ENCODE measurements at regions not wholly inside any gene's neighbourhood (a gene's known extent, or its start where the extent isn't known, plus 50 kb on each side); places are given as distances from the start of the nearest gene placed in this dataset.

GRCh38 chr3:66796343-66796742 lies 201.8 kb upstream of the KBTBD8 start:
- ATAC-seq (no peak), DNase-seq (ENCODE audit: low read depth, low spot score) (no peak), FAIRE-seq (no peak)
- H3K4me1 ChIP-seq (ENCODE audit: control insufficient read depth, insufficient read depth, low read length): no peaks in the 10 kb centered on the region
- no peak overlapping the region for H3K4me2 ChIP-seq (ENCODE audit: control insufficient read depth, insufficient read depth)
- no peaks in the 10 kb centered on the region for H3K79me2 ChIP-seq (ENCODE audit: control insufficient read depth, insufficient read depth, low read length)
- WGBS (ENCODE audit: insufficient coverage, insufficient replicate concordance, low lambda C conversion rate, missing lambda C conversion rate): 8% methylated on average over 1 of the region's 1 CpG
- H3K27ac ChIP-seq (ENCODE audit: control insufficient read depth, insufficient read depth): no peak overlapping the region
- H4K20me1 ChIP-seq (ENCODE audit: control insufficient read depth, insufficient read depth): no peaks in the 10 kb centered on the region; the same call in 1 of the 2 replicates
- no peak overlapping the region for H3K4me3 ChIP-seq
- H3K9me3 ChIP-seq (replicated peaks; ENCODE audit: control insufficient read depth, insufficient read depth, low read length): no peaks in the 10 kb centered on the region
- no peaks in the 10 kb centered on the region for H3K36me3 ChIP-seq (ENCODE audit: control insufficient read depth in 2 of 2, insufficient read depth in 2 of 2, low read length in 1 of 2)
- intact Hi-C loops (cut with micrococcal nuclease; ENCODE audit: unreplicated experiment) (no loop called here), in situ Hi-C loops (cut with MboI) (no loop called here)
- H3K9ac ChIP-seq (ENCODE audit: control insufficient read depth, insufficient read depth, low read length): no peak overlapping the region
- TF ChIP-seq PML (IDR thresholded peaks at IDR 0.05; ENCODE audit: low read length) (no peak), TCF3 (IDR thresholded peaks at IDR 0.05; ENCODE audit: borderline replicate concordance, insufficient read depth, low read depth, low read length) (no peak), ZBTB11 (CRISPR knock-in tag; IDR thresholded peaks at IDR 0.05) (no peak), BACH1 (IDR thresholded peaks at IDR 0.05; ENCODE audit: borderline replicate concordance) (no peak), MYB (IDR thresholded peaks at IDR 0.05; ENCODE audit: borderline replicate concordance, low read depth, low read length) (no peak), ZNF24 (IDR thresholded peaks at IDR 0.05) (no peak), IKZF1 (conservative IDR thresholded peaks at IDR 0.05) (no peak), CTCF (IDR thresholded peaks at IDR 0.05 in 2 of 3, conservative IDR thresholded peaks at IDR 0.05 in 1 of 3; ENCODE audit: control insufficient read depth in 2 of 3, extremely low read depth in 1 of 3, insufficient read depth in 1 of 3, low read depth in 3 of 3, low read length in 3 of 3) (no peak), ASH2L (IDR thresholded peaks at IDR 0.05; ENCODE audit: borderline replicate concordance, low read depth) (no peak), HSF1 (IDR thresholded peaks at IDR 0.05; ENCODE audit: low read depth, low read length) (no peak), E2F4 (IDR thresholded peaks at IDR 0.05; ENCODE audit: low read depth, low read length) (no peak), CBX3 (IDR thresholded peaks at IDR 0.05; ENCODE audit: borderline replicate concordance, low read depth) (no peak), SRF (IDR thresholded peaks at IDR 0.05; ENCODE audit: low read depth in 2 of 2, low read length in 2 of 2) (no peak)
- no peak overlapping the region for H2AFZ ChIP-seq (ENCODE audit: control insufficient read depth, low read depth, low read length)
- ChIA-PET RAD21 (ENCODE audit: unreplicated experiment) (no interaction called here), CTCF (no interaction called here), POLR2A (no interaction called here), SMC1A (ENCODE audit: uncharacterized antibody, unreplicated experiment) (no interaction called here)
- no TSS peak for BruUV-seq (replicated peaks)
- no peaks in the 10 kb centered on the region for H3K27me3 ChIP-seq (replicated peaks in 1 of 2; ENCODE audit: control insufficient read depth in 2 of 2, insufficient read depth in 2 of 2, low read length in 1 of 2)

Measured in GM12878 (cell line).